Kidney (tissue), 13 donors: ENCODE measurements at regions not wholly inside any gene's neighbourhood (a gene's known extent, or its start where the extent isn't known, plus 50 kb on each side); places are given as distances from the start of the nearest gene placed in this dataset.

Experiments used
- DNase-seq, 5 donors: peaks; one replicate each; pipeline ENCODE4 v3.0.0-alpha.2; 2013 to 2020
- FAIRE-seq: peaks from 2 replicates; lab custom pipeline; 2012; peaks lifted over from hg19 to GRCh38; lab: Jason Lieb, UNC
- H3K27ac ChIP-seq, 2 donors: one replicate each; pipeline ENCODE4 v1.7.0; 2013; ENCODE audit warnings: low read depth in 2 of 2, low read length in 2 of 2, inconsistent platforms in 1 of 2
- H3K27me3 ChIP-seq: one replicate; pipeline ENCODE4 v1.7.1; 2013; ENCODE audit warnings: low read length, inconsistent platforms; ENCODE audit not compliant: control insufficient read depth, insufficient read depth
- H3K36me3 ChIP-seq, 3 donors: one replicate each; pipeline versions ENCODE4 v1.7.0 to v1.7.1; 2013; ENCODE audit warnings: low read length in 3 of 3, control low read depth in 1 of 3, inconsistent platforms in 1 of 3; ENCODE audit not compliant: insufficient read depth in 3 of 3, control insufficient read depth in 2 of 3
- H3K4me1 ChIP-seq, 3 donors: one replicate each; pipeline versions ENCODE4 v1.7.0 to v1.7.1; 2013; ENCODE audit warnings: low read length in 3 of 3, inconsistent platforms in 1 of 3, low read depth in 1 of 3; ENCODE audit not compliant: control insufficient read depth in 2 of 3, insufficient read depth in 2 of 3
- H3K4me3 ChIP-seq, 3 donors: one replicate each; pipeline versions ENCODE4 v1.7.0 to v1.8.1; 2013; ENCODE audit warnings: low read length in 3 of 3, control low read depth in 1 of 3, inconsistent platforms in 1 of 3
- H3K9ac ChIP-seq, 3 donors: one replicate each; pipeline versions ENCODE4 v1.7.0 to v1.7.1; 2013; ENCODE audit warnings: low read length in 3 of 3, control low read depth in 1 of 3, inconsistent platforms in 1 of 3
- H3K9me3 ChIP-seq, 3 donors: one replicate each; pipeline versions ENCODE4 v1.7.0 to v1.7.1; 2013; ENCODE audit warnings: low read length in 3 of 3, control low read depth in 1 of 3, inconsistent platforms in 1 of 3; ENCODE audit not compliant: control insufficient read depth in 2 of 3, insufficient read depth in 1 of 3
- intact Hi-C: fragments of 100-400 bp; cut with DNase I; formaldehyde crosslinking; loops from one replicate; pipeline ENCODE4 v1.11.1; 2022
- TF ChIP-seq, protein P1 (sequence below): IDR thresholded peaks from 3 replicates; pipeline ENCODE4 v1.5.1; 2012; ENCODE audit warnings: mild to moderate bottlenecking, moderate library complexity, borderline replicate concordance; ENCODE audit not compliant: insufficient read depth; ENCODE audit errors: extremely low read depth
- donor health status: control.
- donor health status: control.
- donor health status: control.
- donor health status: control.
- donor health status: control.
- donor health status: DM: yes; HTN: yes; CAD: no.
- donor health status: Normal renal cell carcinoma (clear cell type).

DNA sequence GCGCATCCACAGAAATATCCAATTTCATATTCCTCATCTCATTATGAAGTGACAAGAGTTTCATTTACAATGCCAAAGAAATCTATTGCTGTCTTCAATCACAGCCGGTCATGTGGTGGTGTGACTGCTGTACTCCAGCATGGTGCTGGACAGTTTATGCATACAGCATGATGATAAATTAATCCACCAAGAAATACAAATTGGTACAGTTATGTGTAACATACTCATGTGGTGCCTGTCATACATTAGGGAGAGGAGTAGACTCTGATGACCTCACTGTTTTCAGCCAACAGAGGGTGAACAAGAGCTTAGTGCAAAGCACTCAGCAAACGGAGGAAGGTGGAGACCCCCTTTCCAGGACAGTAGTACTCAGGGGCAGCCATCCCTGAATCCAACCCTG, 178.4 kb upstream of the SYNDIG1 start:
- Histone ChIP-seq H3K9me3 (no peaks in the 10 kb centered on the region), H3K4me1 (no peaks in the 10 kb centered on the region), H3K9ac (no peak overlapping the region), H3K4me3 (no peak overlapping the region), H3K27ac (no peak overlapping the region), H3K36me3 (no peaks in the 10 kb centered on the region), H3K27me3 (no peaks in the 10 kb centered on the region)
- TF ChIP-seq, protein P1, sequence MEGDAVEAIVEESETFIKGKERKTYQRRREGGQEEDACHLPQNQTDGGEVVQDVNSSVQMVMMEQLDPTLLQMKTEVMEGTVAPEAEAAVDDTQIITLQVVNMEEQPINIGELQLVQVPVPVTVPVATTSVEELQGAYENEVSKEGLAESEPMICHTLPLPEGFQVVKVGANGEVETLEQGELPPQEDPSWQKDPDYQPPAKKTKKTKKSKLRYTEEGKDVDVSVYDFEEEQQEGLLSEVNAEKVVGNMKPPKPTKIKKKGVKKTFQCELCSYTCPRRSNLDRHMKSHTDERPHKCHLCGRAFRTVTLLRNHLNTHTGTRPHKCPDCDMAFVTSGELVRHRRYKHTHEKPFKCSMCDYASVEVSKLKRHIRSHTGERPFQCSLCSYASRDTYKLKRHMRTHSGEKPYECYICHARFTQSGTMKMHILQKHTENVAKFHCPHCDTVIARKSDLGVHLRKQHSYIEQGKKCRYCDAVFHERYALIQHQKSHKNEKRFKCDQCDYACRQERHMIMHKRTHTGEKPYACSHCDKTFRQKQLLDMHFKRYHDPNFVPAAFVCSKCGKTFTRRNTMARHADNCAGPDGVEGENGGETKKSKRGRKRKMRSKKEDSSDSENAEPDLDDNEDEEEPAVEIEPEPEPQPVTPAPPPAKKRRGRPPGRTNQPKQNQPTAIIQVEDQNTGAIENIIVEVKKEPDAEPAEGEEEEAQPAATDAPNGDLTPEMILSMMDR, result no peak
- FAIRE-seq, result no peak
- DNase-seq, result no peak
- intact Hi-C loops, result no loop called here

DNA sequence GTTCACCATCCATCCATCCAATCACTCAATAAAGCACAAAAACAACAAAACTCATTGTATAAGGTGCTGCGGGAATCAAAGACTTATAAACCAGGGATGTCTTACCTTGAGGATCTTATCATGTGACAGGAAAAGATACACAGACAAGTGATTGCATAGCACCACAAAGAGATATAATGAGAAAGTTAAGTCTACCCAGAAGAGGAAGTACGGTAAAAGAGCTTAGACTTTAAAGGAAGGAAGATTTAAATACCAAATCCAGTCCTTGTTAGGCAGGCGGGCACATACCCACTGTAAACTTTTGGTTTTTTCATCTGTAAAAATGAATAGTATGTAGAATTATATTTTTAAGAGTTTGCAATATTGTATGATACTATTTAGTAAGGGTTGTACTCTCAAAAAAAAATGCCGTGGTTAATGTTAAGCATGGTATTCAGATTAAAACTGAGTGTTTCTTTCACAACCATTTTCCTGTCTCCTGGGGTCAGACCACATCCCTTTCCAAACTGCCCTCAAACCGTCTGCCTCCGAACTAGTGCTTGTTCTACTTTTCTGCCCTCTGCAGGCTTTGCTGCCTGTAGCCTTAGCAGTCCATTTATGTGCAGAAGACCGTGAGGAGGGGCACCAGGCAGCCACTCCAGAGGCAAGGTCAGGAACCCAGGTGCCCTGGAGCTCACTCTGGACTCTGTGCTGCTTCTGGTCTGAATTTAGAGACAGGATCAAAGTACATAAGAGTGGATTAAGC, 179.5 kb upstream of the SYNDIG1 start:
- FAIRE-seq, result no peak
- Histone ChIP-seq H3K27me3 (no peaks in the 10 kb centered on the region), H3K9ac (no peak overlapping the region), H3K9me3 (no peaks in the 10 kb centered on the region), H3K27ac (no peak overlapping the region), H3K4me3 (no peak overlapping the region), H3K36me3 (no peaks in the 10 kb centered on the region), H3K4me1 (no peaks in the 10 kb centered on the region)
- intact Hi-C loops, result no loop called here
- DNase-seq, result no peak
- TF ChIP-seq, protein P1, result no peak

DNA sequence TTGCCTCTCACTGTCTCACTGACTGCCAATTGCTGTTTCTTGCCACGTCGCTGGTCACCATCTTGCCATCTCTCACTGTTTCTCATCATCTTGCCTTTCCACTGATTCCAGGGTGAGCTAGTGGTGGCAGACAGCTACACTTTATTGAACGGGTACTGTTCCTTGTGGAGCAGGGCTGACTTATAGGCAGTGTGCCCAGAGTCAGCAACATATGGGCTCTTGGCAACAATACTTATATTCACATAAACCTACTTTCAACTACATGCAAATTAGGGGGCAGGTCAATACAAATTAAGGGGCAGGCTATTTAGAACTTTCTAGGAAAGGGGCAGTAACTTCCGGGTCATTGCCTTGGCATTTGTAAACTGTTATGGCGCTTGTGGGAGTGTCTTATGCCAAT, 186.2 kb upstream of the SYNDIG1 start:
- DNase-seq (no peak), FAIRE-seq (no peak)
- no peak overlapping the region for H3K9ac ChIP-seq
- H3K27me3 ChIP-seq, result no peaks in the 10 kb centered on the region
- H3K36me3 ChIP-seq, result no peaks in the 10 kb centered on the region
- H3K27ac ChIP-seq, result no peak overlapping the region
- no peaks in the 10 kb centered on the region for H3K4me1 ChIP-seq
- intact Hi-C loops, result no loop called here
- TF ChIP-seq, protein P1, result no peak
- no peak overlapping the region for H3K4me3 ChIP-seq
- no peaks in the 10 kb centered on the region for H3K9me3 ChIP-seq
